HCT116 (cell line): ENCODE measurements at regions not wholly inside any gene's neighbourhood (a gene's known extent, or its start where the extent isn't known, plus 50 kb on each side); places are given as distances from the start of the nearest gene placed in this dataset.

ENCODE experiments used
- ELF1 ChIP-seq: IDR thresholded peaks from 2 replicates; pipeline ENCODE4 v1.6.1; 2012; ENCODE audit warnings: low read depth, borderline replicate concordance
- EZH2 ChIP-seq: fragments of 200-600 bp; sonication (generic); IDR thresholded peaks from 2 replicates; pipeline ENCODE4 v1.6.1; 2017; ENCODE audit warnings: antibody characterized with exemption, mixed run types
- JUND ChIP-seq: IDR thresholded peaks from 2 replicates; pipeline ENCODE4 v1.6.1; 2012
- POLR2A ChIP-seq: IDR thresholded peaks from 2 replicates; pipeline ENCODE4 v1.7.0; 2011; ENCODE audit warnings: borderline replicate concordance; ENCODE audit not compliant: insufficient read depth, insufficient read length; ENCODE audit errors: extremely low read depth
- POLR2AphosphoS5 ChIP-seq: IDR thresholded peaks from 2 replicates; pipeline ENCODE4 v1.6.1; 2011; ENCODE audit warnings: mild to moderate bottlenecking, low read depth, low read length, moderate library complexity
- RAD21 ChIP-seq: IDR thresholded peaks from 2 replicates; pipeline ENCODE4 v1.6.1; 2012; ENCODE audit warnings: low read depth, mild to moderate bottlenecking
- SIN3A ChIP-seq: IDR thresholded peaks from 2 replicates; pipeline ENCODE4 v1.6.1; 2012; ENCODE audit warnings: low read depth
- SP1 ChIP-seq: IDR thresholded peaks from 2 replicates; pipeline ENCODE4 v1.6.1; 2012; ENCODE audit warnings: low read depth
- SRF ChIP-seq: IDR thresholded peaks from 2 replicates; pipeline ENCODE4 v1.6.1; 2012; ENCODE audit warnings: low read depth
- ZFX ChIP-seq: fragments of 450-650 bp; IDR thresholded peaks from 2 replicates; pipeline ENCODE4 v1.6.1; 2017
- TF ChIP-seq, protein P1 (sequence below), 3 experiments: fragments of 200-600 bp in 1 of 3; sonication (generic) in 1 of 3; IDR thresholded peaks in 2 of 3; conservative IDR thresholded peaks in 1 of 3; 2 replicates each; pipeline ENCODE4 v1.5.1; 2012 to 2017; ENCODE audit warnings: low read depth in 2 of 3, low read length in 2 of 3, antibody characterized with exemption in 1 of 3, borderline replicate concordance in 1 of 3, control low read depth in 1 of 3, mild to moderate bottlenecking in 1 of 3, mixed read lengths in 1 of 3, mixed run types in 1 of 3, moderate library complexity in 1 of 3; ENCODE audit not compliant: insufficient read depth in 1 of 3
- TF ChIP-seq, protein P2 (sequence below): IDR thresholded peaks from 2 replicates; pipeline ENCODE4 v1.6.1; 2012; ENCODE audit warnings: low read depth
- TF ChIP-seq, protein P3 (sequence below): IDR thresholded peaks from 2 replicates; pipeline ENCODE4 v1.6.1; 2011; ENCODE audit warnings: mild to moderate bottlenecking, low read length, moderate library complexity; ENCODE audit not compliant: insufficient replicate concordance; ENCODE audit errors: extremely low read depth

DNA sequence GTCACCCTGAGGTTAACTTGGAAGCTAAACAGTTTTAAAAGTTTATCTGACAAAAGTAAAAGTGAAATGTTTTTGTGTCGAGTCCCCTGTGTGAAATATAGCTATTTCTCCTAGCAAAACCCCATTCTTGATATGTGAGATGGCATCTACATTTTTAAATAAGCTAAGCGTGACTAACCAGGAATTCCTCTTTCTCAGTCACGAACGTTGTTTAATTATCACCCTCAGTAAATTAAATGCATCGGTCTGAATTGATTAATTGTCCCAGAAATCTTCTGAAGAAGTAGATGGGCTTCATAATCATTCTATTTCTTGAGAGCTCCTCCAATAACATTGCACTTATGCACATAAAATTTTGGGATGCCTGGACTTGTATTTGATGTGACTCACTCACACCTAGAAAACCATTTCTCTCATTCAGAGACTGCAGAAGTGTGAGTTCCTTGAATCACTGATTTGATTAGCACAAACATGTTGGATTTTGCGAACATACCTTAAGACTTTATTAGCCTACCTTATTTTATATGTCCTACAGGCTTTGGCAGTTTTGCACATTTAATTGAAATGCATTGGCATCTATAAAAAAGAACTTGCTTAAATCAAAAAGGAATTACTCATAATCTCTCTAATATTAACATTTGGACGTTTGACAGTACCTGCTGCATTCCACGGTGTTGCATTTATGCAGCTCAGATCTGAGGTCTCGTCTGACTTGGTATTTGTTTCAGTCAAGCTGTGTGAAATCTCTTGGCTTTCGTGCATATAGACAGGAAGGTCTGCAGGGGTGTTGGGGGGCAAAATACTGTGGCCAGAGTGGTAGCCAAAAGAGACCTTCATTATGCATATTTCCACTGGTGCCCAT is 475.2 kb downstream of the EPHA4 start:
- TF ChIP-seq JUND, result no peak
- TF ChIP-seq SRF, result no peak
- TF ChIP-seq, protein P1, sequence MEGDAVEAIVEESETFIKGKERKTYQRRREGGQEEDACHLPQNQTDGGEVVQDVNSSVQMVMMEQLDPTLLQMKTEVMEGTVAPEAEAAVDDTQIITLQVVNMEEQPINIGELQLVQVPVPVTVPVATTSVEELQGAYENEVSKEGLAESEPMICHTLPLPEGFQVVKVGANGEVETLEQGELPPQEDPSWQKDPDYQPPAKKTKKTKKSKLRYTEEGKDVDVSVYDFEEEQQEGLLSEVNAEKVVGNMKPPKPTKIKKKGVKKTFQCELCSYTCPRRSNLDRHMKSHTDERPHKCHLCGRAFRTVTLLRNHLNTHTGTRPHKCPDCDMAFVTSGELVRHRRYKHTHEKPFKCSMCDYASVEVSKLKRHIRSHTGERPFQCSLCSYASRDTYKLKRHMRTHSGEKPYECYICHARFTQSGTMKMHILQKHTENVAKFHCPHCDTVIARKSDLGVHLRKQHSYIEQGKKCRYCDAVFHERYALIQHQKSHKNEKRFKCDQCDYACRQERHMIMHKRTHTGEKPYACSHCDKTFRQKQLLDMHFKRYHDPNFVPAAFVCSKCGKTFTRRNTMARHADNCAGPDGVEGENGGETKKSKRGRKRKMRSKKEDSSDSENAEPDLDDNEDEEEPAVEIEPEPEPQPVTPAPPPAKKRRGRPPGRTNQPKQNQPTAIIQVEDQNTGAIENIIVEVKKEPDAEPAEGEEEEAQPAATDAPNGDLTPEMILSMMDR (IDR thresholded peaks at IDR 0.05 in 2 of 3, conservative IDR thresholded peaks at IDR 0.05 in 1 of 3; ENCODE audit: borderline replicate concordance in 1 of 3, insufficient read depth in 1 of 3, low read depth in 2 of 3, low read length in 2 of 3), result no peak
- TF ChIP-seq, protein P2, sequence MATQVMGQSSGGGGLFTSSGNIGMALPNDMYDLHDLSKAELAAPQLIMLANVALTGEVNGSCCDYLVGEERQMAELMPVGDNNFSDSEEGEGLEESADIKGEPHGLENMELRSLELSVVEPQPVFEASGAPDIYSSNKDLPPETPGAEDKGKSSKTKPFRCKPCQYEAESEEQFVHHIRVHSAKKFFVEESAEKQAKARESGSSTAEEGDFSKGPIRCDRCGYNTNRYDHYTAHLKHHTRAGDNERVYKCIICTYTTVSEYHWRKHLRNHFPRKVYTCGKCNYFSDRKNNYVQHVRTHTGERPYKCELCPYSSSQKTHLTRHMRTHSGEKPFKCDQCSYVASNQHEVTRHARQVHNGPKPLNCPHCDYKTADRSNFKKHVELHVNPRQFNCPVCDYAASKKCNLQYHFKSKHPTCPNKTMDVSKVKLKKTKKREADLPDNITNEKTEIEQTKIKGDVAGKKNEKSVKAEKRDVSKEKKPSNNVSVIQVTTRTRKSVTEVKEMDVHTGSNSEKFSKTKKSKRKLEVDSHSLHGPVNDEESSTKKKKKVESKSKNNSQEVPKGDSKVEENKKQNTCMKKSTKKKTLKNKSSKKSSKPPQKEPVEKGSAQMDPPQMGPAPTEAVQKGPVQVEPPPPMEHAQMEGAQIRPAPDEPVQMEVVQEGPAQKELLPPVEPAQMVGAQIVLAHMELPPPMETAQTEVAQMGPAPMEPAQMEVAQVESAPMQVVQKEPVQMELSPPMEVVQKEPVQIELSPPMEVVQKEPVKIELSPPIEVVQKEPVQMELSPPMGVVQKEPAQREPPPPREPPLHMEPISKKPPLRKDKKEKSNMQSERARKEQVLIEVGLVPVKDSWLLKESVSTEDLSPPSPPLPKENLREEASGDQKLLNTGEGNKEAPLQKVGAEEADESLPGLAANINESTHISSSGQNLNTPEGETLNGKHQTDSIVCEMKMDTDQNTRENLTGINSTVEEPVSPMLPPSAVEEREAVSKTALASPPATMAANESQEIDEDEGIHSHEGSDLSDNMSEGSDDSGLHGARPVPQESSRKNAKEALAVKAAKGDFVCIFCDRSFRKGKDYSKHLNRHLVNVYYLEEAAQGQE, result no peak
- no peak for TF ChIP-seq ZFX
- TF ChIP-seq SP1, result no peak
- no peak for TF ChIP-seq SIN3A
- TF ChIP-seq POLR2A, result no peak
- TF ChIP-seq POLR2AphosphoS5, result no peak
- TF ChIP-seq, protein P3, sequence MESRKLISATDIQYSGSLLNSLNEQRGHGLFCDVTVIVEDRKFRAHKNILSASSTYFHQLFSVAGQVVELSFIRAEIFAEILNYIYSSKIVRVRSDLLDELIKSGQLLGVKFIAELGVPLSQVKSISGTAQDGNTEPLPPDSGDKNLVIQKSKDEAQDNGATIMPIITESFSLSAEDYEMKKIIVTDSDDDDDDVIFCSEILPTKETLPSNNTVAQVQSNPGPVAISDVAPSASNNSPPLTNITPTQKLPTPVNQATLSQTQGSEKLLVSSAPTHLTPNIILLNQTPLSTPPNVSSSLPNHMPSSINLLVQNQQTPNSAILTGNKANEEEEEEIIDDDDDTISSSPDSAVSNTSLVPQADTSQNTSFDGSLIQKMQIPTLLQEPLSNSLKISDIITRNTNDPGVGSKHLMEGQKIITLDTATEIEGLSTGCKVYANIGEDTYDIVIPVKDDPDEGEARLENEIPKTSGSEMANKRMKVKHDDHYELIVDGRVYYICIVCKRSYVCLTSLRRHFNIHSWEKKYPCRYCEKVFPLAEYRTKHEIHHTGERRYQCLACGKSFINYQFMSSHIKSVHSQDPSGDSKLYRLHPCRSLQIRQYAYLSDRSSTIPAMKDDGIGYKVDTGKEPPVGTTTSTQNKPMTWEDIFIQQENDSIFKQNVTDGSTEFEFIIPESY, result no peak
- TF ChIP-seq RAD21, result no peak
- TF ChIP-seq ELF1, result no peak
- no peak for TF ChIP-seq EZH2
